GM12878 (cell line): ENCODE measurements at regions not wholly inside any gene's neighbourhood (a gene's known extent, or its start where the extent isn't known, plus 50 kb on each side); places are given as distances from the start of the nearest gene placed in this dataset.

Source experiments
- ATAC-seq: fragments of 200-7000 bp; cut with Tn5 transposase; 3 replicates; pipeline ENCODE4 v1.9.1; 2020; ENCODE audit warnings: mild to moderate bottlenecking, moderate library complexity
- BruUV-seq: library from RNA; stranded (reverse); fragments of 400-500 nt; replicated peaks from 2 replicates; lab custom pipeline; 2021; lab: Mats Ljungman, UMichigan
- CTCF ChIA-PET: fragments of 300-600 bp; sonication (Branson Sonifier 250); formaldehyde crosslinking; extraction: SDS; loops from one replicate; lab custom pipeline; 2021; ENCODE audit warnings: inconsistent platforms; lab: Yijun Ruan, JAX
- POLR2A ChIA-PET: fragments of 350-600 bp; formaldehyde crosslinking; extraction: SDS; loops from one replicate; lab custom pipeline; 2021; ENCODE audit warnings: inconsistent platforms; lab: Charles Lee
- RAD21 ChIA-PET: fragments of 300-600 bp; sonication (Branson Sonifier 250); formaldehyde crosslinking; loops from one replicate; lab custom pipeline; 2023; ENCODE audit warnings: antibody characterized with exemption; ENCODE audit not compliant: unreplicated experiment; lab: Charles Lee
- SMC1A ChIA-PET: fragments of 300-600 bp; sonication (Branson Sonifier 250); formaldehyde crosslinking; loops from one replicate; lab custom pipeline; 2023; ENCODE audit not compliant: unreplicated experiment, uncharacterized antibody; lab: Charles Lee
- DNase-seq: peaks from one replicate; pipeline ENCODE4 v3.0.0-alpha.2; 2011; ENCODE audit warnings: low read depth, low spot score
- FAIRE-seq: peaks from 3 replicates; lab custom pipeline; 2011; peaks lifted over from hg19 to GRCh38; lab: Jason Lieb, UNC
- H2AFZ ChIP-seq: 2 replicates; pipeline ENCODE4 v1.6.0; 2011; ENCODE audit warnings: low read depth, low read length, control low read depth; ENCODE audit not compliant: control insufficient read depth
- H3K27ac ChIP-seq: 2 replicates; pipeline ENCODE4 v1.5.1; 2011; ENCODE audit warnings: control low read depth; ENCODE audit not compliant: control insufficient read depth, insufficient read depth
- H3K27me3 ChIP-seq, 2 experiments: replicated peaks in 1 of 2; 2 replicates each; pipeline versions ENCODE4 v1.6.0 to v1.6.1; 2011; ENCODE audit warnings: low read length in 1 of 2; ENCODE audit not compliant: control insufficient read depth in 2 of 2, insufficient read depth in 2 of 2
- H3K36me3 ChIP-seq, 2 experiments: 2 replicates each; pipeline ENCODE4 v1.5.1; 2011; ENCODE audit warnings: low read length in 1 of 2; ENCODE audit not compliant: control insufficient read depth in 2 of 2, insufficient read depth in 2 of 2
- H3K4me1 ChIP-seq: 2 replicates; pipeline ENCODE4 v1.6.1; 2011; ENCODE audit warnings: mild to moderate bottlenecking, low read length, moderate library complexity, mixed read lengths; ENCODE audit not compliant: control insufficient read depth, insufficient read depth
- H3K4me2 ChIP-seq: 2 replicates; pipeline ENCODE4 v1.6.0; 2011; ENCODE audit warnings: control low read depth; ENCODE audit not compliant: control insufficient read depth, insufficient read depth
- H3K4me3 ChIP-seq: fragments of 200-600 bp; sonication (generic); 2 replicates; pipeline ENCODE4 v1.5.1; 2016
- H3K79me2 ChIP-seq: 2 replicates; pipeline ENCODE4 v1.6.0; 2011; ENCODE audit warnings: low read length; ENCODE audit not compliant: control insufficient read depth, insufficient read depth
- H3K9ac ChIP-seq: 2 replicates; pipeline ENCODE4 v1.8.0; 2011; ENCODE audit warnings: low read length, control low read depth, mixed read lengths; ENCODE audit not compliant: control insufficient read depth, insufficient read depth
- H3K9me3 ChIP-seq: replicated peaks from 3 replicates; pipeline ENCODE4 v1.5.1; 2011; ENCODE audit warnings: mild to moderate bottlenecking, low read length; ENCODE audit not compliant: control insufficient read depth, insufficient read depth
- H4K20me1 ChIP-seq: 2 replicates; pipeline ENCODE4 v1.6.0; 2011; ENCODE audit not compliant: control insufficient read depth, insufficient read depth
- ATF2 ChIP-seq: IDR thresholded peaks from 2 replicates; pipeline ENCODE4 v1.6.1; 2012; ENCODE audit warnings: low read length, inconsistent platforms
- BCLAF1 ChIP-seq: fragments of 450-650 bp; IDR thresholded peaks from 2 replicates; pipeline ENCODE4 v1.6.1; 2017; ENCODE audit warnings: antibody characterized with exemption, mild to moderate bottlenecking, moderate library complexity
- BMI1 ChIP-seq: fragments of 450-650 bp; IDR thresholded peaks from 2 replicates; pipeline ENCODE4 v1.6.1; 2016; ENCODE audit warnings: mild to moderate bottlenecking, moderate library complexity, borderline replicate concordance
- CBX3 ChIP-seq: fragments of 200-600 bp; sonication (generic); IDR thresholded peaks from 2 replicates; pipeline ENCODE4 v1.6.1; 2016; ENCODE audit warnings: low read depth, borderline replicate concordance
- CBX5 ChIP-seq: sonication (generic); IDR thresholded peaks from 2 replicates; pipeline ENCODE4 v1.6.1; 2016; ENCODE audit warnings: low read depth, moderate library complexity, mild to moderate bottlenecking, inconsistent platforms
- CHD2 ChIP-seq: IDR thresholded peaks from 2 replicates; pipeline ENCODE4 v1.6.1; 2011; ENCODE audit warnings: low read depth, low read length, improper control_type of control experiment, borderline replicate concordance
- IRF4 ChIP-seq: IDR thresholded peaks from 2 replicates; pipeline ENCODE4 v1.6.1; 2011; ENCODE audit warnings: low read depth, low read length
- NBN ChIP-seq: fragments of 450-650 bp; IDR thresholded peaks from 2 replicates; pipeline ENCODE4 v1.6.1; 2016
- NR2F1 ChIP-seq: fragments of 450-650 bp; conservative IDR thresholded peaks from 2 replicates; pipeline ENCODE4 v1.6.1; 2017; ENCODE audit warnings: mild to moderate bottlenecking
- PAX5 ChIP-seq: IDR thresholded peaks from 2 replicates; pipeline ENCODE4 v1.6.1; 2011; ENCODE audit warnings: low read depth, low read length, borderline replicate concordance
- PML ChIP-seq: IDR thresholded peaks from 2 replicates; pipeline ENCODE4 v1.6.1; 2012; ENCODE audit warnings: low read length, inconsistent platforms
- POLR2AphosphoS5 ChIP-seq: IDR thresholded peaks from 2 replicates; pipeline ENCODE4 v1.6.1; 2011; ENCODE audit warnings: mild to moderate bottlenecking, low read length, inconsistent platforms
- RFX5 ChIP-seq: IDR thresholded peaks from 2 replicates; pipeline ENCODE4 v1.6.1; 2011; ENCODE audit warnings: low read depth, low read length, improper control_type of control experiment
- SUPT20H ChIP-seq: IDR thresholded peaks from 2 replicates; pipeline ENCODE4 v1.6.1; 2011; ENCODE audit warnings: low read depth, mild to moderate bottlenecking, low read length, moderate library complexity, borderline replicate concordance; ENCODE audit not compliant: control insufficient read depth
- WGBS: methylation state at CpG from one replicate; pipeline ENCODE4 v1.1.6; 2016; ENCODE audit warnings: low lambda C conversion rate; ENCODE audit not compliant: insufficient replicate concordance, insufficient coverage; ENCODE audit errors: missing lambda C conversion rate; 5-methylcytosine and 5-hydroxymethylcytosine counted together
- in situ Hi-C: fragments of 300-500 bp; cut with MboI; formaldehyde crosslinking; loops from 9 replicates; pipeline ENCODE4 v1.14.3; 2018; ENCODE audit warnings: mixed read lengths
- intact Hi-C: fragments of 100-400 bp; cut with micrococcal nuclease; formaldehyde crosslinking; loops from one replicate; pipeline ENCODE4 v1.14.2; 2022; ENCODE audit not compliant: unreplicated experiment

GRCh38 chr2:7264791-7265190 is 347.6 kb downstream of the RNF144A start:
- POLR2A ChIA-PET: interaction anchor here (0.6 kb wide), 1 partner anchor 107 kb away, joined by 3 read pairs; no protein-coding TSS in a partner anchor
- SMC1A ChIA-PET: interaction anchor here (1.1 kb wide), 1 partner anchor 27 kb away, joined by 3 read pairs; no protein-coding TSS in a partner anchor
- H3K27me3 ChIP-seq: peaks cover 0 to 2% of the 10 kb centered on the region in 2 experiments; a peak in 3 of 4 replicates
- no peak overlapping the region for H3K9ac ChIP-seq
- no peaks in the 10 kb centered on the region for H3K4me1 ChIP-seq
- TF ChIP-seq BMI1: no peak
- TF ChIP-seq ATF2: no peak
- TF ChIP-seq PML: no peak
- no peak for TF ChIP-seq PAX5
- TF ChIP-seq, all 136 proteins: peak for 0
- Histone ChIP-seq H3K9me3 (no peaks in the 10 kb centered on the region), H3K36me3 (no peaks in the 10 kb centered on the region), H3K4me2 (no peak overlapping the region), H3K4me3 (no peak overlapping the region), H4K20me1 (no peaks in the 10 kb centered on the region), H2AFZ (no peak overlapping the region), H3K79me2 (no peaks in the 10 kb centered on the region), H3K27ac (no peak overlapping the region)
- FAIRE-seq (no peak), DNase-seq (no peak), ATAC-seq (no peak)
- CTCF ChIA-PET: no interaction called here
- RAD21 ChIA-PET: interaction anchor here (0.6 kb wide), 1 partner anchor 18 kb away, joined by 3 read pairs; no protein-coding TSS in a partner anchor
- 54% methylated on average over 8 of the region's 8 CpGs for WGBS
- in situ Hi-C loops: no loop called here
- intact Hi-C loops: no loop called here
- BruUV-seq: no TSS peak

- H3K79me2 ChIP-seq: no peaks in the 10 kb centered on the region
- H3K27me3 ChIP-seq: peaks cover 0 to 2% of the 10 kb centered on the region in 2 experiments; a peak in 3 of 4 replicates
- H3K9ac ChIP-seq: no peak overlapping the region
- H3K4me3 ChIP-seq: no peak overlapping the region
- ATAC-seq: no peak
- no peak overlapping the region for H3K4me2 ChIP-seq
- H2AFZ ChIP-seq: no peak overlapping the region
- no peak for FAIRE-seq
- DNase-seq: no peak
- no TSS peak for BruUV-seq
- intact Hi-C loops (no loop called here), in situ Hi-C loops (no loop called here)
- H3K27ac ChIP-seq: no peak overlapping the region
- no peaks in the 10 kb centered on the region for H3K9me3 ChIP-seq
- 72% methylated on average over 8 of the region's 8 CpGs for WGBS
- SMC1A ChIA-PET: interaction anchor here (1.1 kb wide), 1 partner anchor 27 kb away, joined by 3 read pairs; no protein-coding TSS in a partner anchor
- RAD21 ChIA-PET: no interaction called here
- H3K36me3 ChIP-seq: no peaks in the 10 kb centered on the region
- no peaks in the 10 kb centered on the region for H3K4me1 ChIP-seq
- POLR2A ChIA-PET: no interaction called here
- CTCF ChIA-PET: no interaction called here
- H4K20me1 ChIP-seq: no peaks in the 10 kb centered on the region
- TF ChIP-seq CBX5 (no peak), CBX3 (no peak), IRF4 (no peak), CHD2 (no peak), NR2F1 (no peak), RFX5 (no peak), BCLAF1 (no peak), POLR2AphosphoS5 (no peak), SUPT20H (no peak), NBN (no peak)
Observed at GRCh38 chr2:7265286-7265685, 348.1 kb downstream of the RNF144A start.
